Keratinocyte (primary cell): ENCODE measurements at regions not wholly inside any gene's neighbourhood (a gene's known extent, or its start where the extent isn't known, plus 50 kb on each side); places are given as distances from the start of the nearest gene placed in this dataset.

Experiments used
- DNase-seq: peaks from one replicate; pipeline ENCODE4 v3.0.0-alpha.2; 2011; ENCODE audit warnings: low read depth, missing footprints, low spot score
- FAIRE-seq: peaks from 2 replicates; lab custom pipeline; 2011; peaks lifted over from hg19 to GRCh38; lab: Jason Lieb, UNC
- H2AFZ ChIP-seq: 2 replicates; pipeline ENCODE4 v1.6.0; 2012; ENCODE audit warnings: low read length, control low read depth, inconsistent platforms; ENCODE audit not compliant: control insufficient read depth
- H3K27ac ChIP-seq: 2 replicates; pipeline ENCODE4 v1.5.1; 2011; ENCODE audit warnings: low read length; ENCODE audit not compliant: control insufficient read depth, insufficient read depth
- H3K27me3 ChIP-seq: 3 replicates; pipeline ENCODE4 v1.6.0; 2011; ENCODE audit warnings: low read length; ENCODE audit not compliant: control insufficient read depth, insufficient read depth; ENCODE audit errors: extremely low read depth
- H3K36me3 ChIP-seq, 2 experiments: 2 replicates in 1 of 2; 3 replicates in 1 of 2; pipeline ENCODE4 v1.5.1; 2011; ENCODE audit warnings: low read length in 2 of 2, mild to moderate bottlenecking in 1 of 2; ENCODE audit not compliant: control insufficient read depth in 2 of 2, insufficient read depth in 2 of 2; ENCODE audit errors: extremely low read depth in 1 of 2
- H3K4me1 ChIP-seq: 3 replicates; pipeline ENCODE4 v1.5.1; 2011; ENCODE audit warnings: low read length; ENCODE audit not compliant: control insufficient read depth, insufficient read depth; ENCODE audit errors: extremely low read depth
- H3K4me2 ChIP-seq: 3 replicates; pipeline ENCODE4 v1.6.0; 2011; ENCODE audit warnings: low read depth, low read length; ENCODE audit not compliant: control insufficient read depth, insufficient read depth; ENCODE audit errors: extremely low read depth
- H3K4me3 ChIP-seq, 3 experiments: fragments of 200-600 bp in 1 of 3; sonication (generic) in 1 of 3; 2 replicates in 2 of 3; 3 replicates in 1 of 3; pipeline ENCODE4 v1.5.1; 2011 to 2016; ENCODE audit warnings: low read length in 3 of 3, mild to moderate bottlenecking in 3 of 3, control low read depth in 2 of 3, inconsistent platforms in 1 of 3, low read depth in 1 of 3, mixed read lengths in 1 of 3, mixed run types in 1 of 3, moderate library complexity in 1 of 3; ENCODE audit not compliant: control insufficient read depth in 2 of 3, insufficient read depth in 2 of 3; ENCODE audit errors: extremely low read depth in 1 of 3
- H3K79me2 ChIP-seq: 2 replicates; pipeline ENCODE4 v1.6.0; 2012; ENCODE audit warnings: low read length; ENCODE audit not compliant: control insufficient read depth, insufficient read depth
- H3K9ac ChIP-seq: 3 replicates; pipeline ENCODE4 v1.6.0; 2011; ENCODE audit warnings: low read length; ENCODE audit not compliant: control insufficient read depth, insufficient read depth; ENCODE audit errors: extremely low read depth
- H3K9me1 ChIP-seq: 3 replicates; pipeline ENCODE4 v1.6.0; 2011; ENCODE audit warnings: low read length; ENCODE audit not compliant: control insufficient read depth, insufficient read depth; ENCODE audit errors: extremely low read depth
- H3K9me3 ChIP-seq: 2 replicates; pipeline ENCODE4 v1.5.1; 2012; ENCODE audit warnings: low read depth, low read length; ENCODE audit not compliant: control insufficient read depth
- H4K20me1 ChIP-seq: 3 replicates; pipeline ENCODE4 v1.6.0; 2011; ENCODE audit warnings: low read length; ENCODE audit not compliant: control insufficient read depth, insufficient read depth; ENCODE audit errors: extremely low read depth
- EZH2 ChIP-seq: IDR thresholded peaks from one replicate; pipeline ENCODE4 v1.6.1; 2012; ENCODE audit warnings: inconsistent platforms, mild to moderate bottlenecking, low read length, moderate library complexity
- dilution Hi-C: fragments of 300-500 bp; cut with MboI; formaldehyde crosslinking; loops from one replicate; pipeline ENCODE4 v1.7.0; 2020; ENCODE audit warnings: low sequenced_read_pairs; ENCODE audit not compliant: extremely low pct_ligation_motif_present
- TF ChIP-seq, protein P1 (sequence below), 3 experiments: IDR thresholded peaks in 1 of 3; conservative IDR thresholded peaks in 1 of 3; optimal IDR thresholded peaks in 1 of 3; 2 replicates in 2 of 3; 3 replicates in 1 of 3; pipeline versions ENCODE3 to v1.5.1; 2011; ENCODE audit warnings: low read length in 3 of 3, mild to moderate bottlenecking in 3 of 3, moderate library complexity in 2 of 3, control low read depth in 1 of 3, inconsistent platforms in 1 of 3; ENCODE audit not compliant: insufficient read depth in 2 of 3; ENCODE audit errors: extremely low read depth in 1 of 3

DNA sequence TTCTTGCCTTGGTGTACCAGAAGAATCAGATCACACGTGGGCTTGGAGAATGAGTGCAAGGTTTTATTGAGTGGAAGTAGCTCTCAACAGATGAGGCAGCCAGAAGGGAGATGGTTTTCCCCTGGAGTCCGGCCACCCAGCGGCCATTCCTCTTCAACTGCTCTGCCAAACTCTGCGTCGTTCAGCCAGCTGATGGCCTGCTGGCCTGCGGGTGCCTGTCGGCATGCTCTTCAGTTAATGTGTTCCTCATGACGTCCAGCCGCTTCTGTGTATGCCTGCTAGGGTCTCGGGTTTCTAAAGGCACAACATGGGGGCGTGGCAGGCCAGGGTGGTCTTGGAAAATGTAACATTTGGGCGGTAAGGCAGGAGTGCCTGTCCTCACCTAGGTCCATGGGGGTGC lies 487.9 kb upstream of the LRRC4C start:
- Histone ChIP-seq H3K9me1 (no peaks in the 10 kb centered on the region), H4K20me1 (no peaks in the 10 kb centered on the region), H3K27me3 (no peaks in the 10 kb centered on the region), H3K9me3 (no peaks in the 10 kb centered on the region), H3K36me3 (no peaks in the 10 kb centered on the region), H3K27ac (no peak overlapping the region), H2AFZ (no peak overlapping the region), H3K4me1 (no peaks in the 10 kb centered on the region), H3K9ac (no peak overlapping the region), H3K79me2 (no peaks in the 10 kb centered on the region), H3K4me3 (no peak overlapping the region), H3K4me2 (no peak overlapping the region)
- FAIRE-seq (no peak), DNase-seq (no peak)
- dilution Hi-C loops, result no loop called here
- TF ChIP-seq EZH2, result no peak
- TF ChIP-seq, protein P1, sequence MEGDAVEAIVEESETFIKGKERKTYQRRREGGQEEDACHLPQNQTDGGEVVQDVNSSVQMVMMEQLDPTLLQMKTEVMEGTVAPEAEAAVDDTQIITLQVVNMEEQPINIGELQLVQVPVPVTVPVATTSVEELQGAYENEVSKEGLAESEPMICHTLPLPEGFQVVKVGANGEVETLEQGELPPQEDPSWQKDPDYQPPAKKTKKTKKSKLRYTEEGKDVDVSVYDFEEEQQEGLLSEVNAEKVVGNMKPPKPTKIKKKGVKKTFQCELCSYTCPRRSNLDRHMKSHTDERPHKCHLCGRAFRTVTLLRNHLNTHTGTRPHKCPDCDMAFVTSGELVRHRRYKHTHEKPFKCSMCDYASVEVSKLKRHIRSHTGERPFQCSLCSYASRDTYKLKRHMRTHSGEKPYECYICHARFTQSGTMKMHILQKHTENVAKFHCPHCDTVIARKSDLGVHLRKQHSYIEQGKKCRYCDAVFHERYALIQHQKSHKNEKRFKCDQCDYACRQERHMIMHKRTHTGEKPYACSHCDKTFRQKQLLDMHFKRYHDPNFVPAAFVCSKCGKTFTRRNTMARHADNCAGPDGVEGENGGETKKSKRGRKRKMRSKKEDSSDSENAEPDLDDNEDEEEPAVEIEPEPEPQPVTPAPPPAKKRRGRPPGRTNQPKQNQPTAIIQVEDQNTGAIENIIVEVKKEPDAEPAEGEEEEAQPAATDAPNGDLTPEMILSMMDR (optimal IDR thresholded peaks at IDR 0.05 in 1 of 3, IDR thresholded peaks at IDR 0.05 in 1 of 3, conservative IDR thresholded peaks at IDR 0.05 in 1 of 3; ENCODE audit: extremely low read depth in 1 of 3, insufficient read depth in 2 of 3, low read length in 3 of 3), result no peak

DNA sequence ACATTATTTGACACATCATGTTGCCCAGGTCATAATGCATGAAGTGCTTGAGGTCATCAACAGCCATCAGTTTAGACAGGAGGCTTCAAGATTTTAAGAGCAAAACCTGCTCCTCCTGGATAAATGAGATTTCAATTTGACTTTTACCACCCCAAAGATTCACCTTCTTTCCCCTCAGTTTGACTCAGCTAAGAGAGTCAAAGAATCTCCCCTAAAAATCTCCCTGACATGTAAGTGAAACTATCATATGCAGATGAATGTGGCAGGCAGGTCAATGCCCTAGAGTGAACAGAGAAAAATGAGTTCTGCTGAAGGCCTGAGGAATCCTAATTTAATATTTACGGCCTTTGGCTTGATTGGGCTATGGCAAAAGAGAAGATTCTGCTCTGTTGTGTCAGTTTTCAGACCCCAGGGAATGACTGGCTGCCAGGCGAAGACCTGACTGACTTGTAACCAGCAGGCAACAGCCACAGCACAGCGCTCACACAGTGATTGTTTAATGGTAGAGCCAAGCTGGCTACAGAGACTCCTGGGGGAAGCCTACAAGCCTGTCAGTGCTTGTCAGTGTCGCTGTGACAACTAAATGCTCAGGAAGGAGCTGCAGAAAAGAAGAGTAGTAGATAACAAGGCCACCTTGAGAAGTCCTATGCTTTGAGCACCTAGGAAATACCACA lies 491.2 kb upstream of the LRRC4C start:
- H3K9ac ChIP-seq, result no peak overlapping the region
- no peaks in the 10 kb centered on the region for H3K36me3 ChIP-seq
- no peak for TF ChIP-seq EZH2
- TF ChIP-seq, protein P1 (optimal IDR thresholded peaks at IDR 0.05 in 1 of 3, IDR thresholded peaks at IDR 0.05 in 1 of 3, conservative IDR thresholded peaks at IDR 0.05 in 1 of 3; ENCODE audit: extremely low read depth in 1 of 3, insufficient read depth in 2 of 3, low read length in 3 of 3), result no peak
- H4K20me1 ChIP-seq, result no peaks in the 10 kb centered on the region
- no peaks in the 10 kb centered on the region for H3K9me3 ChIP-seq
- H3K4me1 ChIP-seq, result no peaks in the 10 kb centered on the region
- dilution Hi-C loops, result no loop called here
- FAIRE-seq (no peak), DNase-seq (no peak)
- no peak overlapping the region for H3K4me3 ChIP-seq
- H3K27ac ChIP-seq, result no peak overlapping the region
- no peaks in the 10 kb centered on the region for H3K79me2 ChIP-seq
- H3K27me3 ChIP-seq, result no peaks in the 10 kb centered on the region
- no peak overlapping the region for H2AFZ ChIP-seq
- H3K4me2 ChIP-seq, result no peak overlapping the region
- no peaks in the 10 kb centered on the region for H3K9me1 ChIP-seq
